C4-2B (cell line): ENCODE measurements at regions not wholly inside any gene's neighbourhood (a gene's known extent, or its start where the extent isn't known, plus 50 kb on each side); places are given as distances from the start of the nearest gene placed in this dataset.

ENCODE experiments used
- H3K27ac ChIP-seq: fragments of 450-650 bp; 2 replicates; pipeline ENCODE4 v1.5.1; 2017
- ZFX ChIP-seq: fragments of 450-650 bp; IDR thresholded peaks from 2 replicates; pipeline ENCODE4 v1.6.1; 2017
- TF ChIP-seq, protein P1 (sequence below): fragments of 450-650 bp; conservative IDR thresholded peaks from 2 replicates; pipeline ENCODE4 v1.5.1; 2017; ENCODE audit warnings: mild to moderate bottlenecking

- H3K27ac ChIP-seq, result no peak overlapping the region
- TF ChIP-seq, protein P1, sequence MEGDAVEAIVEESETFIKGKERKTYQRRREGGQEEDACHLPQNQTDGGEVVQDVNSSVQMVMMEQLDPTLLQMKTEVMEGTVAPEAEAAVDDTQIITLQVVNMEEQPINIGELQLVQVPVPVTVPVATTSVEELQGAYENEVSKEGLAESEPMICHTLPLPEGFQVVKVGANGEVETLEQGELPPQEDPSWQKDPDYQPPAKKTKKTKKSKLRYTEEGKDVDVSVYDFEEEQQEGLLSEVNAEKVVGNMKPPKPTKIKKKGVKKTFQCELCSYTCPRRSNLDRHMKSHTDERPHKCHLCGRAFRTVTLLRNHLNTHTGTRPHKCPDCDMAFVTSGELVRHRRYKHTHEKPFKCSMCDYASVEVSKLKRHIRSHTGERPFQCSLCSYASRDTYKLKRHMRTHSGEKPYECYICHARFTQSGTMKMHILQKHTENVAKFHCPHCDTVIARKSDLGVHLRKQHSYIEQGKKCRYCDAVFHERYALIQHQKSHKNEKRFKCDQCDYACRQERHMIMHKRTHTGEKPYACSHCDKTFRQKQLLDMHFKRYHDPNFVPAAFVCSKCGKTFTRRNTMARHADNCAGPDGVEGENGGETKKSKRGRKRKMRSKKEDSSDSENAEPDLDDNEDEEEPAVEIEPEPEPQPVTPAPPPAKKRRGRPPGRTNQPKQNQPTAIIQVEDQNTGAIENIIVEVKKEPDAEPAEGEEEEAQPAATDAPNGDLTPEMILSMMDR, result no peak
- TF ChIP-seq ZFX, result no peak
Measured at GRCh38 chr3:71916747-71917369, 131.9 kb upstream of the PROK2 start.

DNA sequence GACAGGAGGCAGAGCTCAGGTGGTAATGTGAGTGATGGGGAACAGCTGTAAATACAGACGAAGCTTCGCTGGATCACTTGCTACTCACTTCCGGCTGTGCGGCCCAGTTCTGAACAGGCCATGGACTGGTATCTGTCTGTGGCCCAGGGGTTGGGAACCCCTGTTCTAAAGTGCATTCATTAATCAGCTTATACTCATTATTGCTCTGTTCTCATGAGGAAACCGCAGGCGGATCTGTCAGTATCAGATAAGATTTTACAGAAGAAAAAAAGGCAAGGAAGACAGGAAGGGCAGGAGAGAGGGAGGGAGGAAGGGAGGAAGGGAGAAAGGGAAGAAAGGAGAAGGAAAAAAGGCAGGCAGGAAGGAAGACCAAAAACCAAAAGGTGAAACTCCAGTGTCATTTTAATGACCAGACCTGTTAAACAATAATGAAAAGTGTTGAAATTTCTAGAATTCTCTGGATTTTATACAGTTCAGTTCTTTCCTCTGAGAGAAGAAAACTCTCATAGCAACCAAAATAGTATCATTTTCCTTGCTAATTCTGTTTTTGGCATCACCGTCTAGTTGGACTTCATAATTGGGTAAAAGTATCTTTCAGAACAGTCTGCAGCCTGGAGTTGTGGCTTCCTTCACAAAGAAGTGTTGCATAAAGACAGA is 128.0 kb upstream of the PROK2 start:
- no peak for TF ChIP-seq ZFX
- TF ChIP-seq, protein P1, result no peak
- no peak overlapping the region for H3K27ac ChIP-seq

DNA sequence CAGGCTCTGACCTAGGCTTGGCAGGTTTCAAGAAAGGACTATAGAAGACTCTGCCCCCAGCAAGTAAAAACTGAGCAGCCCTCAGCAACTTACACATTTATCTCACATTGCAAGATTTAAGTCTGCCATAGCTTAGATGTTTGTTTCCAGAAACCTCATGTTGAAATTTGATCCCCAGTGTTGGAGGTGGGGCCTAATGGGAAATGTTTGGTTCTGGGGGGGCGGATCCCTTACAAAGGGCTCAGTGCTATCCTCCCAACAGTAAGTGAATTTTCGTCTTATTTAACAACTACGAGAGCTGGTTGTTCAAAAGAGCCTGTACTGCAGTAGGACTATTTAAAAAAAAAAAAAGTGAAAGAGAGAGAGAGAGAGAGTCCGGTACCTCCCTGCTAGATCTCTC is 125.2 kb upstream of the PROK2 start:
- no peak overlapping the region for H3K27ac ChIP-seq
- TF ChIP-seq ZFX, result no peak
- TF ChIP-seq, protein P1, result no peak

DNA sequence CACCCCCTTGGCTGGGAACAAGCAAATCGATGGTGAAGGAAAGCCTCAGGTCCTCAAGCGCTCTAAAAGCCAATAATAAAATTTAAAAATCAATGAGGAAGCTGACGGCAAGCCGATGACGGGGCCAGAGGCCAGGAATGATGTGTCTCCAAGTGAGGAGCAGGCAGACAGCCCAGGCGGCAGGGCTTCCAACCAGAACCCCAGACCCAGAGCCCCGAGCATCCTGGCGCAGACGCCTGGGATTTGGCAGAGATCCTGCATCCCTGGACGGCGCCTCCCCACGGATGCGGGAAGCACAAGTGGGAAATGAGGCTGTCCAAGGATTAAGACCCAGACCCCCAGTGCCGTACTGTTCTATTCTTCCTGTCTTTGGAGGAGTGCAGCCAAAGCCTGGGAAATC is 123.0 kb upstream of the PROK2 start:
- no peak overlapping the region for H3K27ac ChIP-seq
- TF ChIP-seq, protein P1, result no peak
- TF ChIP-seq ZFX, result no peak

DNA sequence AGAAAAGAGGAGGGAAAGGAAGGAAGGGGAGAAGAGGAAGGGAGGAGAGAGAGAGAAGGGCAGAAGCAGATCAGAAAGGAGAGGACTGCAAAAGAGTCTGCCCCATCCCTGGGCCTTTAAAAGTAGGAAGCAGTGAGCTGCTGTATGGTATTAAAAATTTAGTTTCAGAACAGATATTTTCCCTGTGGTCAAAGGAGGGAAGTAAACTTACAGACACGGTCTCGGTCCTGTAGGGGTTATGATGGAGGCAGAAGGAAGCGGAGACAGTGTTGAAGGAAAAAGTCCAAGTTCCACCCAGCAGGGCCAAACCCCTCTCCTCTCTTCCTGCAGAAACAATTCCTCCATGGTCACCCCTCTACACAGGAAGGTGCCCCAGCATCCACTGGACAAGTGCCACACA is 122.0 kb upstream of the PROK2 start:
- H3K27ac ChIP-seq, result no peak overlapping the region
- no peak for TF ChIP-seq ZFX
- TF ChIP-seq, protein P1, result no peak

- TF ChIP-seq, protein P1, result no peak
- no peak for TF ChIP-seq ZFX
- H3K27ac ChIP-seq, result no peak overlapping the region
Measured at GRCh38 chr3:71905426-71905825, 120.5 kb upstream of the PROK2 start.

DNA sequence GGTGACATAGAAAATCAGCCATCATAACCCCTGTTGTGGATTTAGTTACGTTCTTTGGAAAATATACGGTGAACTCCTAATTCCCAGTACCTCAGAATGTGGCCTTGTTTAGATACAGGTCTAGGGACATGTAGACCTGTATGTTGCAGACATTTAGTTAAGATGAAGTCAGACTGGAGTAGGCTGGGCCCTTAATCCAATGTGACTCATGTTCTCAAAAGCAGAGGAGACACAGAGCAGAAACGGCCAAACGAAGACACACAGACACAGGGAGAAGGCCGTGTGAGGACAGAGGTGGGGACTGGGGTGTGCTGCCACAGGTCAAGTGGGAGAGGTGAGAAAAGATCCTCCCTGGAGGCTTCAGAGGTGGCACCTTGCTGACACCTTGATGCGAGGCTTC is 119.0 kb upstream of the PROK2 start:
- H3K27ac ChIP-seq, result no peak overlapping the region
- TF ChIP-seq ZFX, result no peak
- TF ChIP-seq, protein P1, result no peak
